ENCODE measurements at regions not wholly inside any gene's neighbourhood (a gene's known extent, or its start where the extent isn't known, plus 50 kb on each side); places are given as distances from the start of the nearest gene placed in this dataset.

DNA sequence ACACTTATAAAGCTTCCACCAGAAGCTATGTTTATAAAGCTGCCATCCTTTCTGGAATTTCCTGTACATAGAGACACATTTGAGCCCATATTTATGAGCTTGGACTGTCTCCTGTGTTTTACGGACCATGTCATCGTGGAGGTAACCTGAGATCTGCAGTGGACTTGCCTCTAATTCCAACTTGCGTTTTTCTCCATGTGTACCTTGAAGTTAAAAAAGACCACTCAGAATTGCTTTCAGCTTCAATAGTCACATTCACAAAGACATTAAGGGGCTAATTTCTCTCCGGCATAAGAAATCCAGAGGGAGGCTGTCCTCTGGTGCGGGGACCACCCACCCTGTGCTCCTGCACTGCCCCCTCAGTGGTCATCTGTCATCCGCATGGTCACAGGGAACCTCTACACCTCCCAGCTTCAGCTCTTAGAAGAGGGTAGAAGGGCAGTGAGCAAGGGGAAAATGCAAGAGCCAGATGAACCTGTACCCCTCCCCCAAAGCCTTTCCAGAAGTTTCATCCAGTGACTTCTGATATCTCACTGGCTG is 521.4 kb upstream of the CAMK1G start:
- TF ChIP-seq CTBP1 (IDR thresholded peaks at IDR 0.05; ENCODE audit: borderline replicate concordance): no peak
- TF ChIP-seq NFRKB (IDR thresholded peaks at IDR 0.05): no peak
- no peak for TF ChIP-seq BHLHE40 (IDR thresholded peaks at IDR 0.05; ENCODE audit: borderline replicate concordance)
- no peak for TF ChIP-seq SUZ12 (IDR thresholded peaks at IDR 0.05)
- TF ChIP-seq FOXK2 (IDR thresholded peaks at IDR 0.05): no peak
- TF ChIP-seq ZNF384 (IDR thresholded peaks at IDR 0.05): no peak
- no peak for TF ChIP-seq SP1 (IDR thresholded peaks at IDR 0.05)
- no peak for TF ChIP-seq FOXA1 (IDR thresholded peaks at IDR 0.05)
- no peak for TF ChIP-seq TARDBP (IDR thresholded peaks at IDR 0.05)
- no peak for TF ChIP-seq ARNT (IDR thresholded peaks at IDR 0.05)
- no peak for TF ChIP-seq FOXM1 (IDR thresholded peaks at IDR 0.05; ENCODE audit: borderline replicate concordance)
